ENCODE measurements at regions not wholly inside any gene's neighbourhood (a gene's known extent, or its start where the extent isn't known, plus 50 kb on each side); places are given as distances from the start of the nearest gene placed in this dataset.
A peak's percentile ranks its signal among the peaks of the same experiment; 100 is the strongest.

DNA sequence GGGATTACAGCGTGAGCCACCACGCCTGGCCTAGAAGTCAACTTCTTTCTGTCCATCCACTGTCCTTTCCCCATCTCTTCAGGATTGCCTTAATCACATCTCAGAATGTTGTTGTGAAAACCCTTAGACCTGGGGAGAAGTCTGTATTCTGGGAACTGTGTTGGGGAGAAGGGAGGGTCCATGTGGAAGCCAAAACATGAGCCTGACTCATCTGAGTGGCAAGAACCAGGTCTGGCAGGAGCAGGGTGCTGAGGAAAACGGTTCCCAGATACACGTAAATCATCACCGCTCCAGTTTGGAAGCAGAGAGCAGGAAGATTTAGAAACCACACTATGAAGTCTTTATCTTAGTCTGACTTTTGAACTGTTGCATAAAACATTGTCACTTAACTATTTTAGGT is 245.6 kb upstream of the RGS6 start:
- H3K27me3 ChIP-seq: no peaks in the 10 kb centered on the region
- no peaks in the 10 kb centered on the region for H3K9me3 ChIP-seq
- H3K4me1 ChIP-seq: no peaks in the 10 kb centered on the region
- no peak overlapping the region for H3K27ac ChIP-seq
- intact Hi-C loops (cut with DNase I): no loop called here
- no peak overlapping the region for H3K9ac ChIP-seq (ENCODE audit: low read depth in 2 of 2, low read length in 2 of 2)
- H3K36me3 ChIP-seq: no peaks in the 10 kb centered on the region
- no peak overlapping the region for H3K4me3 ChIP-seq
- TF ChIP-seq, protein P1, sequence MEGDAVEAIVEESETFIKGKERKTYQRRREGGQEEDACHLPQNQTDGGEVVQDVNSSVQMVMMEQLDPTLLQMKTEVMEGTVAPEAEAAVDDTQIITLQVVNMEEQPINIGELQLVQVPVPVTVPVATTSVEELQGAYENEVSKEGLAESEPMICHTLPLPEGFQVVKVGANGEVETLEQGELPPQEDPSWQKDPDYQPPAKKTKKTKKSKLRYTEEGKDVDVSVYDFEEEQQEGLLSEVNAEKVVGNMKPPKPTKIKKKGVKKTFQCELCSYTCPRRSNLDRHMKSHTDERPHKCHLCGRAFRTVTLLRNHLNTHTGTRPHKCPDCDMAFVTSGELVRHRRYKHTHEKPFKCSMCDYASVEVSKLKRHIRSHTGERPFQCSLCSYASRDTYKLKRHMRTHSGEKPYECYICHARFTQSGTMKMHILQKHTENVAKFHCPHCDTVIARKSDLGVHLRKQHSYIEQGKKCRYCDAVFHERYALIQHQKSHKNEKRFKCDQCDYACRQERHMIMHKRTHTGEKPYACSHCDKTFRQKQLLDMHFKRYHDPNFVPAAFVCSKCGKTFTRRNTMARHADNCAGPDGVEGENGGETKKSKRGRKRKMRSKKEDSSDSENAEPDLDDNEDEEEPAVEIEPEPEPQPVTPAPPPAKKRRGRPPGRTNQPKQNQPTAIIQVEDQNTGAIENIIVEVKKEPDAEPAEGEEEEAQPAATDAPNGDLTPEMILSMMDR (IDR thresholded peaks at IDR 0.05): no peak
- DNase-seq: no peak

DNA sequence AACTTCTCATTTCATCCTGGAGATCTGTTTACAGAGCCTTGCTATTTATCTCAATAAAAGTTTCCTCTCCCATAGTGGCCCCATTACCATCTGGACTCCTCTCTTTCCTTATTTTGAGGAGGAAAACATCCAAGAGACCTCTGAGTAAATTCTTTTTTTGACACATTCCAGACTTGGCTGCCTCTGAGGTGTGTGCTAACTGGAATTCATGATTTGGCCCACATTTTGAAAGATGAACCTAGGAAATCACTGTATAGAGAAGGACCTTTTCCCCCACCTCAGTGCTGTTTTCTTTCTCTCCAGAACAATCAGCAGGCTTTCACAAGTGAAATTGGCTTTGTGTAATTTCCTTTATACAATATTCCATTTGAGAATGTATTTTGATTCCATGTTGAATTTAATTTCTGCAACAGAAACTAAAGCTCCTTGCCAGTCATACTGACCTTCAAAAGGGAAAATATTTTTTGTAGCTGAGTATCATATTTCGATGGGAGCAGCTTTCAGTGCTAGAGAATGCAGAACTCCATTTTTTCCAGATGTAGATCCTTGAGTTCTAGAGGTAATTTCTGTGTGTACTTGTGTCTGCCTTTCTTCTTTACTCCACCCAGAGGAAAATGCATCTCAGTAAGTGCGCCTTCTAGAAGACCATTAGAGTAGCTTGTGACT is 244.9 kb upstream of the RGS6 start:
- DNase-seq: no peak
- Histone ChIP-seq H3K9ac (ENCODE audit: low read depth in 2 of 2, low read length in 2 of 2) (no peak overlapping the region), H3K36me3 (no peaks in the 10 kb centered on the region), H3K27ac (no peak overlapping the region), H3K4me3 (no peak overlapping the region), H3K4me1 (no peaks in the 10 kb centered on the region), H3K27me3 (no peaks in the 10 kb centered on the region), H3K9me3 (no peaks in the 10 kb centered on the region)
- intact Hi-C loops (cut with DNase I): no loop called here
- TF ChIP-seq, protein P1 (IDR thresholded peaks at IDR 0.05): no peak

DNA sequence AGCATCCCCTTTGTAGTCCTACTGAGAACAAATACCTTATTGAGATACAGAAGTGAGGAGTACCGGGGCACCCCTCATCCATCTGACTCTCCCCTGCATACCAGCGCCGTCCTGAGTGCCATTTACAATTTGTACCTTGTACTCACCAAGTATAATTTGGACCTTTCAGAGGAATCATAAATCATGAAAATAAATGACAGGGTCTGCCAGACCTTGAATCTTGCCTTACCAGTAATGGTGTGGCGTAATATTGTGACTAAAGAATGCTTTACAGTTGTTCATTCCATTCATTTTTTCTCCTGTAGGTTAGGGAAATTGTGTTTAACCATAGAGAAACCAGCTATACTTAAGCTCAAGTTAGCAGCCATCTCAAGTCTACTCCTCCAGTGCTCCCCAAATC is 243.7 kb upstream of the RGS6 start:
- intact Hi-C loops (cut with DNase I): no loop called here
- DNase-seq: peak; percentile 19
- no peaks in the 10 kb centered on the region for H3K27me3 ChIP-seq
- no peak overlapping the region for H3K27ac ChIP-seq
- TF ChIP-seq, protein P1 (IDR thresholded peaks at IDR 0.05): no peak
- H3K36me3 ChIP-seq: no peaks in the 10 kb centered on the region
- no peaks in the 10 kb centered on the region for H3K9me3 ChIP-seq
- H3K4me1 ChIP-seq: no peaks in the 10 kb centered on the region
- no peak overlapping the region for H3K9ac ChIP-seq (ENCODE audit: low read depth in 2 of 2, low read length in 2 of 2)
- no peak overlapping the region for H3K4me3 ChIP-seq

DNA sequence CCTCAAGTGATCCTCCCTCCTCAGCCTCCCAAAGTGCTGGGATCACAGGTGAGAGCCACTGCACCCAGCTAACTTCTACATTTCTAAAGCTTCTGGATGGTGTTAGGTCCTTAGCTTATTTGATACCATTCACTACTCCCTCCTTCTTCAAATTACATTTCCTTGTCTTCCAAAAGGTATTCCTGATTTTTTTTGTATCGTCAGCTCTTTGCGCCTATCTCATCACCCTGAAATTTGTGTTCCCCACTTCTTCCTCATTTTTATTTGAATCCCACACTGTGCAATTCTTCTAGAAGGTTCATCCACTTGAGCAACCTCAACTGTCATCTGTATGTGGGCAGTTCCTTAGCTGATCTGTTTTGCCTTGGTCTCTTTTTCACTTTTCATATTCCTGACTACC is 241.8 kb upstream of the RGS6 start:
- Histone ChIP-seq H3K27ac (no peak overlapping the region), H3K9me3 (no peaks in the 10 kb centered on the region), H3K4me3 (no peak overlapping the region), H3K36me3 (no peaks in the 10 kb centered on the region), H3K27me3 (no peaks in the 10 kb centered on the region), H3K9ac (ENCODE audit: low read depth in 2 of 2, low read length in 2 of 2) (no peak overlapping the region), H3K4me1 (no peaks in the 10 kb centered on the region)
- intact Hi-C loops (cut with DNase I): no loop called here
- TF ChIP-seq, protein P1 (IDR thresholded peaks at IDR 0.05): no peak
- DNase-seq: no peak

DNA sequence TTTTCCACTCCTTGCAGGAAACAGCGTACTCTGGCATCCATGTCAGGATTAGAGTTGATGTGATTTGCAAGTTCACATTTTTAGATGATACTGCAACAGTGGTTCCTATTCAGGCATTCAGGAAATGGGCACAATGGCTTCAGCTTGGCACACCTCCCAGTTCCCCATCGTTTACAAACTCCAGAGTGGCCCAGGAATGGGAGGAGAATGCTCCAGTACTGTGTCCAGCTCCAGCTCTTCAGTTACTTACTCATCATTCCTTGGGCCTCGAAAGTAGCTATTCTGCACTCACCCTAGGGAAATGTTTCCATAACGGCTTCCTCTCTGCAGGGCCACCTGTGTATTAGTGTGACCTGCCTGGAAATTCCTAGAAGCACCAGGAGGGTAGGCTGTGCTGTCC is 239.7 kb upstream of the RGS6 start:
- H3K4me1 ChIP-seq: no peaks in the 10 kb centered on the region
- H3K27ac ChIP-seq: no peak overlapping the region
- H3K9me3 ChIP-seq: no peaks in the 10 kb centered on the region
- TF ChIP-seq, protein P1 (IDR thresholded peaks at IDR 0.05): no peak
- no peak overlapping the region for H3K4me3 ChIP-seq
- H3K36me3 ChIP-seq: no peaks in the 10 kb centered on the region
- no peak overlapping the region for H3K9ac ChIP-seq (ENCODE audit: low read depth in 2 of 2, low read length in 2 of 2)
- H3K27me3 ChIP-seq: no peaks in the 10 kb centered on the region
- DNase-seq: no peak
- intact Hi-C loops (cut with DNase I): no loop called here

All from colonic mucosa (tissue), 4 donors.